GM23248 (cell line): ENCODE measurements at regions not wholly inside any gene's neighbourhood (a gene's known extent, or its start where the extent isn't known, plus 50 kb on each side); places are given as distances from the start of the nearest gene placed in this dataset.

ENCODE experiments used
- DNase-seq: peaks from one replicate; pipeline ENCODE4 v3.0.0-alpha.2; 2015
- H2AFZ ChIP-seq: fragments of 200-600 bp; sonication (generic); 2 replicates; pipeline ENCODE4 v1.6.1; 2016; ENCODE audit warnings: antibody characterized with exemption
- H3F3A ChIP-seq: fragments of 200-600 bp; sonication (generic); 2 replicates; pipeline ENCODE4 v1.6.1; 2016; ENCODE audit warnings: mild to moderate bottlenecking, antibody characterized with exemption, mixed run types; ENCODE audit not compliant: insufficient read depth
- H3K27ac ChIP-seq: fragments of 200-600 bp; sonication (generic); 2 replicates; pipeline ENCODE4 v1.5.1; 2016; ENCODE audit warnings: mild to moderate bottlenecking
- H3K27me3 ChIP-seq: fragments of 200-600 bp; sonication (generic); replicated peaks from 2 replicates; pipeline ENCODE4 v1.6.1; 2016; ENCODE audit warnings: mild to moderate bottlenecking; ENCODE audit not compliant: insufficient read depth
- H3K36me3 ChIP-seq: fragments of 200-600 bp; sonication (generic); 2 replicates; pipeline ENCODE4 v1.6.1; 2016; ENCODE audit warnings: low read depth, mild to moderate bottlenecking
- H3K4me1 ChIP-seq: fragments of 200-600 bp; sonication (generic); 2 replicates; pipeline ENCODE4 v1.6.1; 2016; ENCODE audit warnings: mild to moderate bottlenecking; ENCODE audit not compliant: insufficient read depth
- H3K4me2 ChIP-seq: fragments of 200-600 bp; sonication (generic); one replicate; pipeline ENCODE4 v1.6.1; 2016; ENCODE audit warnings: mild to moderate bottlenecking; ENCODE audit not compliant: unreplicated experiment
- H3K4me3 ChIP-seq: fragments of 200-600 bp; sonication (generic); 2 replicates; pipeline ENCODE4 v1.5.1; 2016; ENCODE audit warnings: mild to moderate bottlenecking
- H3K79me2 ChIP-seq: fragments of 200-600 bp; sonication (generic); 2 replicates; pipeline ENCODE4 v1.6.1; 2016; ENCODE audit warnings: mild to moderate bottlenecking; ENCODE audit not compliant: insufficient read depth
- H3K9ac ChIP-seq: fragments of 200-600 bp; sonication (generic); 2 replicates; pipeline ENCODE4 v1.6.1; 2016; ENCODE audit warnings: mild to moderate bottlenecking
- H3K9me2 ChIP-seq: fragments of 200-600 bp; sonication (generic); 2 replicates; pipeline ENCODE4 v1.6.1; 2016; ENCODE audit warnings: mixed run types, mild to moderate bottlenecking, moderate library complexity; ENCODE audit not compliant: insufficient read depth
- H3K9me3 ChIP-seq: fragments of 200-600 bp; sonication (generic); one replicate; pipeline ENCODE4 v1.6.1; 2017; ENCODE audit warnings: low read depth
- H4K20me1 ChIP-seq: fragments of 200-600 bp; sonication (generic); 2 replicates; pipeline ENCODE4 v1.6.0; 2016; ENCODE audit not compliant: insufficient read depth
- EZH2 ChIP-seq: fragments of 200-600 bp; sonication (generic); IDR thresholded peaks from 2 replicates; pipeline ENCODE4 v1.6.1; 2018; ENCODE audit warnings: antibody characterized with exemption, mild to moderate bottlenecking; ENCODE audit not compliant: insufficient read depth, poor library complexity, severe bottlenecking
- EZH2phosphoT487 ChIP-seq: fragments of 200-600 bp; sonication (generic); IDR thresholded peaks from 2 replicates; pipeline ENCODE4 v1.6.1; 2018; ENCODE audit warnings: antibody characterized with exemption, moderate library complexity, mild to moderate bottlenecking, low read depth; ENCODE audit not compliant: insufficient read depth
- WGBS, 2 experiments: methylation state at CpG; one replicate each; pipeline ENCODE4 v1.1.6; 2015 to 2017; ENCODE audit warnings: low lambda C conversion rate in 2 of 2, low coverage in 1 of 2; ENCODE audit errors: missing lambda C conversion rate in 2 of 2; 5-methylcytosine and 5-hydroxymethylcytosine counted together
- in situ Hi-C: fragments of 300-500 bp; cut with MboI; formaldehyde crosslinking; loops from 2 replicates; pipeline ENCODE4 v1.15.0; 2020

DNA sequence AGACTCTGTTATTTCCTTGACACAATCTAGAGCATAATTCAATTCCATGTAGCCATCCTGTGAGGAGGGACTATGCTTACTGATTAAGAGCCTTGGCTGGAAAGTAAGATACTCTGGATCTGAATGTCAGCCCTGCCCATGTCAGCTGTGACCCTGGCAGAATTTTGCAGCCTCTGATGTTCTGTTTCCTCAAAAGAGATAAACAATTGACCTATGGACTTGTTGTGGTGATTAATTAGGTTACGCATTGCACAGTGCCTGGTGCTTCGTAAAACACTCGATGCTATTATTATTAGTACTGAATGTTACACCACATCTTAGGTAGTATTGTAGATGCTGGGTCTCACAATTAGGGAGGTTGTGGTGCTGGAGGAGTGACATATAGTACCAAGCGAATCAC lies 161.3 kb upstream of the MEIS2 start:
- Histone ChIP-seq H3K4me3 (no peak overlapping the region), H3K9me3 (no peaks in the 10 kb centered on the region), H3K27ac (no peak overlapping the region), H4K20me1 (no peaks in the 10 kb centered on the region), H3K4me1 (no peaks in the 10 kb centered on the region), H2AFZ (no peak overlapping the region), H3K9ac (no peak overlapping the region), H3K36me3 (no peaks in the 10 kb centered on the region), H3K27me3 (no peaks in the 10 kb centered on the region), H3F3A (no peaks in the 10 kb centered on the region), H3K79me2 (no peaks in the 10 kb centered on the region), H3K9me2 (no peaks in the 10 kb centered on the region), H3K4me2 (no peak overlapping the region)
- TF ChIP-seq EZH2, result no peak
- TF ChIP-seq EZH2phosphoT487, result no peak
- in situ Hi-C loops, result loop anchor here (10.0 kb wide), 1 partner anchor 63 kb away; no protein-coding TSS in a partner anchor
- 55 to 63% methylated on average over 4 of the region's 4 CpGs for WGBS, 2 experiments
- no peak for DNase-seq

DNA sequence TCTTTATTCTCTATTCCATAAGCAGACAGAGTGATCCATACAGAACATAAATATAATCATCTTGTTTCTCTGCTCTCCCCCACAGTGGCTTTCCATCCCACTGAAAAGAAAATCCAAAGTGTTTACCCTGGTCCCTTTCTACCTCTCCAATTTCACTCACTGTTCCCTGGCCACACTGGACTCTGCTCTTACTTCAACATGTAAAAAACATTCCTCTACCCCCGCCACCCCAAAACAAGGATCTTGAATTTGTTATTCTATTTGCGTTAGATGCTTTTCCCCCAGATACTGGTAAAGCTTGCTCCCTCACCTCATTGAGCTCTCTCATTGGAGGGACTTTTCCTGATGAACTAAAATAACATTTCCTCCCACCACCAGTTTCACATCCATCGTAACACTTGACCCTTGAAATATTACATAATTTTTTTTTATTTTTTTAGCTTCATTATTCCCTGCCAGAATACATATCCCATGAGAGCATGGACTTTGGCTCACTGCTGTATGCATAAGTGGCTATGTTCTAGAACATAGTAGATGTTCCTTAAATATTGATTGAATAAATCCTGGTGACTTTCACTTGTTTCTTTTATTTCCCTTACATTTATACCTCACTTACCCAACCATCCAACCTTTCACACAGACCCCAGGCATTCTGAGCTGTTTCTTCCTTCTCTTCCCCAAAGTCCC lies 162.7 kb upstream of the MEIS2 start:
- Histone ChIP-seq H3F3A (no peaks in the 10 kb centered on the region), H3K79me2 (no peaks in the 10 kb centered on the region), H4K20me1 (no peaks in the 10 kb centered on the region), H3K27ac (no peak overlapping the region), H3K9ac (no peak overlapping the region), H3K4me1 (no peaks in the 10 kb centered on the region), H3K4me2 (no peak overlapping the region), H2AFZ (no peak overlapping the region), H3K36me3 (no peaks in the 10 kb centered on the region), H3K4me3 (no peak overlapping the region), H3K9me3 (no peaks in the 10 kb centered on the region), H3K9me2 (no peaks in the 10 kb centered on the region), H3K27me3 (no peaks in the 10 kb centered on the region)
- in situ Hi-C loops, result loop anchor here (10.0 kb wide), 1 partner anchor 62 kb away; no protein-coding TSS in a partner anchor
- 29 to 41% methylated on average over 3 of the region's 3 CpGs for WGBS, 2 experiments
- TF ChIP-seq EZH2phosphoT487, result no peak
- no peak for TF ChIP-seq EZH2
- no peak for DNase-seq

DNA sequence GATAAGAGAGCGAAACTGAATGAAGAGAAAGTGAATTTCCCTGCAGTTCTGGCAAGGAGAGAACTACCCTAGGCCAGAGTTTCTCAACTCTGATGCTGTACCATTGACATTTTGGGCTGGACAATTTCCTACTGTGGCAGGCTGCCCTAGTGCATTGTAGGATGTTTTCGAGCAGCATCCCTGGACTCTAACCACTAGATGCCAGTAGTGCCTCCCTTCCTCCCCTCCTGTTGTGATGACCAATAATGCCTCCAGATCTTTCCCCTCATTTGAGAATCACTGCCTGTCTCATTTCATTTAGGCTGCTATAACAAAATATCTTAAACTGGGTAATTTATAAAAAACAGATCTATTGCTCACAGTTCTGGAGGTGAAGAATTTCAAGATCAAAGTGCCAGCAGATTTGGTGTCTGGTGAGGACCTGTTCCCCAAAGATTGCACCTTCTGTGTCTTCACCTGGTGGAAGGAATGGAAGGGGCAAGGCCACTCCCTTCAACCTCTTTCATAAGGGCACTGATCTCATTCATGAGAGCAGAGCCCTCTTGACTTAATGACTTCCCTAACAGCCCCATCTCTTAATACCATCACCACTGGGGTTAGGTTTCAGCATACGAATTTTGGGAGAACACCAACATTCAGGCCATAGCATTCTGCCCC lies 188.9 kb upstream of the MEIS2 start:
- H3K27ac ChIP-seq, result no peak overlapping the region
- peak; percentile 53 for DNase-seq
- H3F3A ChIP-seq, result no peaks in the 10 kb centered on the region
- no peaks in the 10 kb centered on the region for H3K36me3 ChIP-seq
- H4K20me1 ChIP-seq, result no peaks in the 10 kb centered on the region
- WGBS, 2 experiments, result 10 to 14% methylated on average over 3 of the region's 3 CpGs
- H2AFZ ChIP-seq, result no peak overlapping the region
- H3K79me2 ChIP-seq, result no peaks in the 10 kb centered on the region
- H3K9ac ChIP-seq, result no peak overlapping the region
- no peak overlapping the region for H3K4me3 ChIP-seq
- H3K9me2 ChIP-seq, result no peaks in the 10 kb centered on the region
- no peaks in the 10 kb centered on the region for H3K27me3 ChIP-seq
- no peaks in the 10 kb centered on the region for H3K9me3 ChIP-seq
- in situ Hi-C loops, result no loop called here
- no peak for TF ChIP-seq EZH2phosphoT487
- TF ChIP-seq EZH2, result no peak
- no peaks in the 10 kb centered on the region for H3K4me1 ChIP-seq
- H3K4me2 ChIP-seq, result no peak overlapping the region

DNA sequence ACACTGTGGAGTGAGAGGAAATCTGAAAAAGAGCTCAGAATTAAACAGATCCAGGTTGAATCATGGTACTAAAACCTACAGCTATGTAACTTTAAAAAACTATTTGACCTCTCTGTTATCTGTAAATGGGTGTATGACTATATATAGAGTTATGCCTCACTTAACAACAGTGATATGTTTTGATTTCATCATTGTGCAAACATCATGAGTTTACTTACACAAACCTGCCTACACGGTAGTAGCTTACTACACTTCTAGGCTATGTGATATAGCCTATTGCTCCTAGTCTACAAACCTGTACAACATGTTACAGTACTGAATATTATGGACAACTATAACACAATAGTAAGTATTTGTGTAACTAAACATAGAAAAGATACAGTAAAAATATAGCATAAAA lies 191.6 kb upstream of the MEIS2 start:
- Histone ChIP-seq H3K27ac (no peak overlapping the region), H2AFZ (no peak overlapping the region), H3K9me3 (no peaks in the 10 kb centered on the region), H3F3A (no peaks in the 10 kb centered on the region), H3K4me2 (no peak overlapping the region), H3K36me3 (no peaks in the 10 kb centered on the region), H3K9me2 (no peaks in the 10 kb centered on the region), H3K27me3 (no peaks in the 10 kb centered on the region), H3K4me3 (no peak overlapping the region), H3K79me2 (no peaks in the 10 kb centered on the region), H3K4me1 (no peaks in the 10 kb centered on the region), H3K9ac (no peak overlapping the region), H4K20me1 (no peaks in the 10 kb centered on the region)
- WGBS, 2 experiments, result 28 to 29% methylated on average over 1 of the region's 1 CpG
- TF ChIP-seq EZH2 (no peak), EZH2phosphoT487 (no peak)
- in situ Hi-C loops, result no loop called here
- no peak for DNase-seq
